ENCODE measurements at regions not wholly inside any gene's neighbourhood (a gene's known extent, or its start where the extent isn't known, plus 50 kb on each side); places are given as distances from the start of the nearest gene placed in this dataset.
"Not testable (repeated sequence)": the region's sequence is repeated elsewhere in the genome, so short reads cannot be mapped to it uniquely, and the experiment has no call there.

DNA sequence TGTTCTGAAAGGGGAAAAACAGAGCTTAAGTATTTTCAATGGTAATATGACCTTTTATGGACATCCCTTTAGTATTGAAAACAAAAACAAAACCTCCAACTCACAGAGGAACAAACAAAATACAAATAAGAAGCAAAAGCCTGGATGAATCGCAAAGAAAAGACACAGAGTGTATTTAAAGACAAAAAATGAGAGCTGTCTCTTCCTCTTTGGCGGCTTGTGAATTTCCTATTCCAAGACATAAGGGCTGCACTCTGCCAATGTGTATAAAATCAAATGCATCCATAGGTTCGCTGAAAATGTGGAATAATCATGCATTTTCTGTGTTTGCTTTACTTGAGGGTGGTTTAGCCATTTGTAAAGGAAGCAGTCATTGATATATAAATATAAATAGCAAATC lies 739.3 kb upstream of the ZNF608 start:
- Histone ChIP-seq H3K9me3 (ENCODE audit: severe bottlenecking) (no peaks in the 10 kb centered on the region), H3K36me3 (no peaks in the 10 kb centered on the region), H3K27me3 (ENCODE audit: insufficient read depth, low read depth, severe bottlenecking) (no peaks in the 10 kb centered on the region), H3K4me3 (ENCODE audit: low read depth, low read length) (no peak overlapping the region), H3K27ac (peak overlapping the region; percentile 85)
- TF ChIP-seq, protein P1, sequence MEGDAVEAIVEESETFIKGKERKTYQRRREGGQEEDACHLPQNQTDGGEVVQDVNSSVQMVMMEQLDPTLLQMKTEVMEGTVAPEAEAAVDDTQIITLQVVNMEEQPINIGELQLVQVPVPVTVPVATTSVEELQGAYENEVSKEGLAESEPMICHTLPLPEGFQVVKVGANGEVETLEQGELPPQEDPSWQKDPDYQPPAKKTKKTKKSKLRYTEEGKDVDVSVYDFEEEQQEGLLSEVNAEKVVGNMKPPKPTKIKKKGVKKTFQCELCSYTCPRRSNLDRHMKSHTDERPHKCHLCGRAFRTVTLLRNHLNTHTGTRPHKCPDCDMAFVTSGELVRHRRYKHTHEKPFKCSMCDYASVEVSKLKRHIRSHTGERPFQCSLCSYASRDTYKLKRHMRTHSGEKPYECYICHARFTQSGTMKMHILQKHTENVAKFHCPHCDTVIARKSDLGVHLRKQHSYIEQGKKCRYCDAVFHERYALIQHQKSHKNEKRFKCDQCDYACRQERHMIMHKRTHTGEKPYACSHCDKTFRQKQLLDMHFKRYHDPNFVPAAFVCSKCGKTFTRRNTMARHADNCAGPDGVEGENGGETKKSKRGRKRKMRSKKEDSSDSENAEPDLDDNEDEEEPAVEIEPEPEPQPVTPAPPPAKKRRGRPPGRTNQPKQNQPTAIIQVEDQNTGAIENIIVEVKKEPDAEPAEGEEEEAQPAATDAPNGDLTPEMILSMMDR (IDR thresholded peaks at IDR 0.05; ENCODE audit: low read depth, low read length), result no peak
- DNase-seq, result no peak

DNA sequence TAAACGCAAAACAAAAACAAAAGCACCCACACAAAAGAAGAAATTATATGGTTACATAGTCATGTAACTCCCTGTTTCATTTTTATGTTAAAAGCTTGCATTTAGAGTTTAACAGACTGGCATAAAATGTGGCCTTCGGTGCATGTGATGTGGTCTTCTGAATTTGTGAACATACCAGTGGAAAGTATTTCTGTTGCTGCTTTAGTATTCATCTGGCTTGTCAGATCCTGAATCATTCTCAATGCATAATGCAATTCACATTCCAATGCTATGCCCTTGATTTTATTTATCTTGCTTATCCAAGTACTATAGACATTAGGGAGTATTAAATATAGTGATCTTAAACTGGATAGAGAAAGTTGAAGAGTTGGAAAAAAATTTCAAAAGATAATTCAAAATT lies 740.2 kb upstream of the ZNF608 start:
- Histone ChIP-seq H3K9me3 (ENCODE audit: severe bottlenecking) (no peaks in the 10 kb centered on the region), H3K27me3 (ENCODE audit: insufficient read depth, low read depth, severe bottlenecking) (no peaks in the 10 kb centered on the region), H3K27ac (no peak overlapping the region), H3K4me3 (ENCODE audit: low read depth, low read length) (no peak overlapping the region), H3K36me3 (no peaks in the 10 kb centered on the region)
- TF ChIP-seq, protein P1 (IDR thresholded peaks at IDR 0.05; ENCODE audit: low read depth, low read length), result no peak
- DNase-seq, result no peak

DNA sequence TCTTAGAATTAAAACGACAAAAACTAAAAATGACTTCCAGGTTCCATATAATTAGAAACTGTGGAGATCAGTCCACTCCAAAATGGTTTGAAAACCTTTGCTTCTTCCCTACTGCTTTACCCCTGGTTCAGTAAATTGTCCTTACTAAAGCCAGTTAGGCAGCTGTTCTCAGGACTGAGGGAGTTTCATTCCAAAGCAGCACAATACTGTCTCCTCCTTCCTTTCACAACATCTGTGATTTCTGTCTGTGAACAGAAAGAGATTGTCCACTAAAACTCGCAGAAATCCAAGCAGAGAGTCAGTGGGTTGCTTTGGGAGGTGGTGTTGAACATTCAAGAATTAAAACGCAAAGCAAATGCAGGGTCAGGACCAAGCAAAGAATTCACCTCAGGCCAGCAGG lies 740.8 kb upstream of the ZNF608 start:
- Histone ChIP-seq H3K36me3 (no peaks in the 10 kb centered on the region), H3K9me3 (ENCODE audit: severe bottlenecking) (no peaks in the 10 kb centered on the region), H3K4me3 (ENCODE audit: low read depth, low read length) (no peak overlapping the region), H3K27ac (no peak overlapping the region), H3K27me3 (ENCODE audit: insufficient read depth, low read depth, severe bottlenecking) (no peaks in the 10 kb centered on the region)
- TF ChIP-seq, protein P1 (IDR thresholded peaks at IDR 0.05; ENCODE audit: low read depth, low read length), result no peak
- no peak for DNase-seq

- not testable (repeated sequence) for H3K4me3 ChIP-seq (ENCODE audit: low read depth, low read length); H3K27ac ChIP-seq; H3K36me3 ChIP-seq; H3K9me3 ChIP-seq (ENCODE audit: severe bottlenecking); DNase-seq; H3K27me3 ChIP-seq (ENCODE audit: insufficient read depth, low read depth, severe bottlenecking)
Observed at GRCh38 chr5:125487652-125488051, 741.2 kb upstream of the ZNF608 start.

DNA sequence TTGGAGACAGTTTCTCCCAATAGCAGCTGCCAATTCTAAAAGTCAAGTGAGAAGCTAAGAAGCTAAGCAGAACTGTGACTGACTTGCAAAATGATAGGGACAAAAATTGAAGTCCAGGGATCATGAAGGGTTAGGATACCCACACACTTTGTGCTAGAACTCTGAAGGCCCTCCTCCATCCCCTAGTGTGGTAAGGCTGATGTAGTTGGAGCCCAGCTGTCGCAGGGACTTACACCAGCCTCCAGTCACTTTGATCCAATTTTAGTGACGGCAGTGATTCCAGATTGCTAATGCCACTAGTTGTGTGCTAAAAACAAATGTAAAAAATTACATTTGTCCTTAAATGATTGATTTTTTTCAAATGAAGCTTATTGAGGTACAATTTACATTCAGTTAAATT lies 742.7 kb upstream of the ZNF608 start:
- no peaks in the 10 kb centered on the region for H3K27me3 ChIP-seq (ENCODE audit: insufficient read depth, low read depth, severe bottlenecking)
- TF ChIP-seq, protein P1 (IDR thresholded peaks at IDR 0.05; ENCODE audit: low read depth, low read length), result no peak
- no peaks in the 10 kb centered on the region for H3K36me3 ChIP-seq
- peak; percentile 53 for DNase-seq
- H3K27ac ChIP-seq, result 0 out of 2 replicates have a peak overlapping the region, but pooled peaks have one; percentile 9
- H3K9me3 ChIP-seq (ENCODE audit: severe bottlenecking), result peaks cover 3% of the 10 kb centered on the region
- no peak overlapping the region for H3K4me3 ChIP-seq (ENCODE audit: low read depth, low read length)

- no peak overlapping the region for H3K4me3 ChIP-seq (ENCODE audit: low read depth, low read length)
- no peak for DNase-seq
- no peak overlapping the region; the same call in 1 of the 2 replicates for H3K27ac ChIP-seq
- H3K27me3 ChIP-seq (ENCODE audit: insufficient read depth, low read depth, severe bottlenecking), result no peaks in the 10 kb centered on the region
- peaks cover 3% of the 10 kb centered on the region for H3K9me3 ChIP-seq (ENCODE audit: severe bottlenecking)
- TF ChIP-seq, protein P1 (IDR thresholded peaks at IDR 0.05; ENCODE audit: low read depth, low read length), result no peak
- no peaks in the 10 kb centered on the region for H3K36me3 ChIP-seq
Observed at GRCh38 chr5:125491986-125492492, 745.6 kb upstream of the ZNF608 start.

Data from WERI-Rb-1 (cell line).